HG03469 (cell line): ENCODE measurements at regions not wholly inside any gene's neighbourhood (a gene's known extent, or its start where the extent isn't known, plus 50 kb on each side); places are given as distances from the start of the nearest gene placed in this dataset.
"Not testable (repeated sequence)": the region's sequence is repeated elsewhere in the genome, so short reads cannot be mapped to it uniquely, and the experiment has no call there.

Source experiments
- ATAC-seq: cut with Tn5 transposase; IDR thresholded peaks from one replicate; pipeline ENCODE4 v1.9.1; 2021; ENCODE audit warnings: mild to moderate bottlenecking, moderate library complexity, moderate number of reproducible peaks; ENCODE audit not compliant: unreplicated experiment

DNA sequence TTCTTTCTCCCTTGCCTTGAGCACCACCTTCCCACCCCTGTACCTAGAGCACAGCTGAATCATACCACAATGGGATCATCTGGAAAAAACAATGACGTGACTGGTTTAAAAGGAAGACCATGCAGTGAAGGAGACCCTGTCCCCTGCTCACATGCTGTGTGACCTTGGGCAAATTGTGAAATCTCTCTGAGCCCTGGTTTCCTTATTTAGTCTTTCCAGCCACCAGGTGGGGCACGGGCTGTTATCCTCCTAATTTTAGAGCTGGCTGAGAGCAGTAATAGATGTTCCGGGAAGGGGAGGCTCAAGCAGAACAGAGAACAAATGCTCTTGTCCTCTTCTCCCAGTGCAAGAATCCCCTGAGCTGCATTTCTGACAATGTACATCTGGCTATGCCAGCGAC, 198.3 kb downstream of the RPS24 start:
- no peak for ATAC-seq

GRCh38 chr10:78236416-78237015, 202.9 kb downstream of the RPS24 start:
- ATAC-seq, result no peak

DNA sequence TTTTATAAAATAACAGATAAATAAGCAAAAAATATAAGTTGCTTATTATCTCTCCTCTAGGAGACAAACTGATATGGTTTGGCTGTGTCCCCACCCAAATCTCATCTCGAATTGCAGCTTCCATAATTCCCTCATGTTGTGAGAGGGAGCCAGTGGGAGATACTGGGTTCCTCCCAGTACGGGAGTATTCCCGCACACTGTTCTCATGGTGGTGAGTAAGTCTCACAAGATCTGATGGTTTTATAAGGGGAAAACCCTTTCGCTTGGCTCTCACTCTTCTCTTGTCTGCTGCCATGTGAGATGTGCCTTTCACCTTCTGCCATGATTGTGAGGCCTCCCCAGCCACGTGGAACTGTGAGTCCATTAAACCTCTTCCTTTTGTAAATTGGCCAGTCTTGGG, 204.3 kb downstream of the RPS24 start:
- ATAC-seq, result not testable (repeated sequence)

DNA sequence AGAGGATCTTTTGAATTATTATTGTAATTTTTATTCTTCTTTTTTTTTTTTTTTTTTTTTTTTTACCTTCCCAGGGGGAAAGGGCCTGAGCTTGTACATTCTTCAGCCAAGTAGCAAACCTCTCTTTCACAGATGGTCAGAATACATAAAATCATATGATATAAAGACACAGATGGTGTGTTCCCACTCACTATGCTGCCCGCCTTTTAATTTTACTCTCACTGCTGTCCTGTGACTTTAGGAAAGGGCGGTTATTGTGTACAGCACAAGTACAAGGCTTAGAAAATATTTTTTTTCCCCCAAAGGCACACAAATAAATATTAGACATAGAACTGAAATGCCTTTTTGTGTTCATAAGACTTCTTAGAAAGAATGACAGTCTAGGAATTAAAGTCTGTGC, 213.6 kb downstream of the RPS24 start:
- ATAC-seq, result no peak

- no peak for ATAC-seq
These were observed 214.2 kb downstream of the RPS24 start for GRCh38 chr10:78247821-78248220.

GRCh38 chr10:78248651-78249464, 215.2 kb downstream of the RPS24 start:
- no peak for ATAC-seq

GRCh38 chr10:78249690-78250089, 216.0 kb downstream of the RPS24 start:
- ATAC-seq, result no peak

- no peak for ATAC-seq
These were observed 216.8 kb downstream of the RPS24 start for GRCh38 chr10:78250313-78251015.

GRCh38 chr10:78251016-78251385, 217.3 kb downstream of the RPS24 start:
- no peak for ATAC-seq

- no peak for ATAC-seq
These were observed 218.6 kb downstream of the RPS24 start for GRCh38 chr10:78252286-78252685.

DNA sequence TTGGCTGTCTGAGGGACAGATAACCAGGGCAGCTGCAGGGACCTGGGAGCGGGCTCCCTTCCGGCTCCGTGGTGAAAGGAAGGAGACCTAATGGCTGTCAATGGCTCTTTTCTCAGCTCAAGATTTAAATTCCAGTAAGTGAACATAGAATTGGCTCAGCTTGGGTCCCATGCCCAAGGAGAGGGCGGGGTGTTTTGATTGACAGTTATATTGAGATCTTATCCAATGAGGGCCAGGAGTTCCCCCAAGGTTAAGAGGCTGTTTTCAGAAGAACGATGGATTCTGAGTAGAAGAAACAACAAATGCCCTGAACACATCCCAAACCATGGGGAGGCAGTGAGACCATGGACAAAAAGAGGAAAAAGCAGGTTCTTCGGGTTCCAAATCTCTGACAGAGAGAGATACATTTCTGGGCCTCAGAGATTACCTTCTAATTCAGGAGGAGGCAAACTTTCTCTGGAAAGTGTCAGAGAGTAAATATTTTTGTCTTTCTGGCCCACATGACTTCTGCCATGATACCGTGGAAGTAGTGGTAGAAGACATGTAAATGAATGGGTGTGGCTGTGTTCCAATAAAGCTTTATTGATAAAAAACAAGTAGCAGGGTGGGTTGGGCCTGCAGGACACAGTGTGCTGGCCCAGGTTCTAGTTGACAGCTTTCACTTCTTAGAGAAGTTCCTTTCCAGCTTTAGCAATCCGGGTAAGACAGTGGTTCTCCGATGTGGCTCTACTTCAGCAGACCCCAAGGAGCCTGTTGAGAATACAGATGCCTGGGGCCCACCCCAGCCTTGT, 219.6 kb downstream of the RPS24 start:
- no peak for ATAC-seq

- ATAC-seq, result no peak
These were observed 220.3 kb downstream of the RPS24 start for GRCh38 chr10:78254013-78254412.

- no peak for ATAC-seq
These were observed 221.6 kb downstream of the RPS24 start for GRCh38 chr10:78255214-78255613.

DNA sequence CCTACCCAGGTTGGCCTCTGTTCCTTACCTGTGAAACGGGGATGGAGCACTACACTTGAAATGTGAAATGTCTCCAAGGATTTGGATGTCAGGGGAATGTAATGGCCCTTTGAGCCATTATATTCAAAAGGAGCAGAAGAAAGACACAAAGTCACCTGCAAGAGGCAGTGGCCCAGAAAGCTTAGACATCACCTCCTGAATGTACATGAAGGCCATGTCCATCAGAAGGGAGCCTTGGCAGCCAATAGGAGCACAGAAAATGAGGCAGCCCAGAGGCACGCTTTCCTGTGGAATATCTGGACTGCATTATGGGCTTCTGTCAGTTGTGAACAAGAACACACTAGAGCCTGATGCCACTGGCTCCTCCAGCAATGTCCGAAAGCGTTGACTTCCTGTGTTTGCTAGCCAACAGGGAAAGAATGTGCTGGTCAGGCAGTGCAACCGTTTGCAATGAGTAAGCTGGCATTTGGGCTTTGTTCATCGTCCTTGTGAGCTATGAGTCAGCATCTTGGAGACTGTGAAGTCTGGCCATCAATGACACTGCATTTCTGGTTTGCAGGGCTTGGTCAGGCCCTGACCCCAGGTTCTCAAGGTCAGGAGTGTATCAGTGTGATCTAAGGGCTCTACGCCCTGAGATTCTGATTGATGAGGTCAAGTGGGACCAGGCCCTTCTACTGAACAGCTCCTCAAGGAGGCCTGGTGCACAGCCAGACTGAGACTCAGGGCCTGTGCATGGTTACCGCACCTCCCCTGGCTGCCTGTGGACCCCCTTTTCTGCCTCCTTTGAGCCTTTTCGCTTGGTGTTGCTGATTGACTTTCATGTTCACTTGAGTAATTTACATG, 222.4 kb downstream of the RPS24 start:
- no peak for ATAC-seq

DNA sequence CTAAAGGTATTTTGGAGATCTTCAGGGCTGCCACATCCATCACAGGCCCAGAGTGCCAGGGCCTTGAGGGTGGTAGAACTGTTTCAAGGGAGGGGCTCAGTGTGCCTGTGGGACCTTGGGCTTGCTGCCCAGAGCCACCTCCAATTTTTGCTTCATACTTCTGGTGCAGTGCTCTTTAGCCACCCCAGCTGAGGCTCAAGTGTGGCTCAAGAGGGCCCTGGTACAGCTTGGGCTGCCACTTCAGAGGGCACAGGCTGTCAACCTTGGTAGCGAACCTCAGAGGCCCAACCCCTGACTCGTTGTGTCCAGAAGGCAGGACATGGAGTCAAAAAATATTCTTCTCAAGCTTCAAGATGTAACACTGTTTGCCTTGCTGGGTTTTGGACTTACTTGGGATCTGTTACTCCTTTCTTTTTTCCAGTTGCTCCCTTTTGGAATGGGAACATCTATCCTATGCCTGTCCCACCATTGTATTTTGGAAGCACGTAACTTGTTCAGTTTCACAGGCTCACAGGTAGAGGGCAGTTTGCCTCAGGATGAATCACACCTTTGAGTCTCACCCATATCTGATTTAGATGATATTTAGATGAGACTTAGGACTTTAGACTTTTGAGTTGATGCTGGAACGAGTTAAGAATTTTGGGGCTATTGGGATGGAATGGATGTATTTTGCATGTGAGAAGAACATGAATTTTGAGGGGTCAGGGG, 224.8 kb downstream of the RPS24 start:
- no peak for ATAC-seq

DNA sequence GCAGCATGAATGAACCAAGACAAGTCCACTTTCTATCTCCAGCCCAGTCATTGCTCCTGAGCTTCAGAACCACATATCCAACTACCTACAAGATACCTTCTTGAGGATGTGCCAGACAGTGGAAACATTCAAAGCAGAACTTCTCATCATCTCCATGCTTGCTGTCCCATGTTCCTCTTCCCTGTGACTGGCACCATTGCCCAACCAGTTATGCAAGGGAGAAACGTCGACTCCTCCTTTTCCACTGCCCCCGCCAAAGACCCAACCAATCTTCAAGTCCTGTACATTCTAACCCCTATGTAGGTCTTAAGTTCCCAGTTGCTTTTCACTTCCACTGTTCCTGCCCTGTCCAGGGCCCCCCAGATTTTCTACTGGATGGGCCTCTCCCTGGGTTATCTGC, 225.7 kb downstream of the RPS24 start:
- no peak for ATAC-seq

GRCh38 chr10:78260141-78260540, 226.5 kb downstream of the RPS24 start:
- ATAC-seq, result no peak

DNA sequence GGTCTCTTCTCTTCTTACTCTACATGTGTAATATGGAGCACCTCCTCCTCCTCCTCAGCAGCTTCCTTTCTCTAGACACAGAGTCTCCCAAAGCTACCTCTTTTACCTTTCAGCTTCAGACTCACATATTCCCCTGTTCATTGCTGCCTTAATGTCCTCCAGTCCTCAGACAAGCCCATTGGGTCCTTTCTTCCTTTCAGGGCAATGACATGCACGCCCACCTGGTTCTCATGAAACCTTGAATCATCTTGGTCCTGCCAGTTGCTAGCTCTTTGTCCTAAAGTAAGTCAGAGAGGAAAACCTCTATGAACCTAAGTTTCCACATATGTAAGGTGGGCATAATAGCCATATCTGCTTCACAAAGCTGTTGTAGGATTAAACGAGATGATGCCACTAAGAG, 227.0 kb downstream of the RPS24 start:
- no peak for ATAC-seq

DNA sequence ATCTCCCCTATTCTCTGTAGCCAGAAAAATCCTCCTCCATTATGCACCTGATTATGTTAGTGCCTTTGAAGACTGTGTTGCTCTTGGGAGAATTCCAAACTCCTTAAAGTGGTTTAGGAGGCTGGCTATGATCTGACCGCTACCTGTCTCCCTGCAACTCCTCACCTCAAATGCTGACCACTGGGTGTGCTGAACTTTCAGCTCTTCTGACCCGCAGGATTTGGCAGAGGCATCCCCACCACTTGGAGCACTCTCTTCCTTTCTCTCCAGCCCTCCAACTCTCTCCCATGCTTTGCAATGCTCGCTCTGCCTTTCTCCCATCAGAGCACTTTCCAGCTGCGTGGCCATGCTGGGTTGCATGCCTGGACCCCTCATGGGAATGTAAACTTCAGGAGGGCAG, 227.6 kb downstream of the RPS24 start:
- ATAC-seq, result no peak

GRCh38 chr10:78262860-78263259, 229.2 kb downstream of the RPS24 start:
- ATAC-seq, result no peak
